ENCODE measurements at regions not wholly inside any gene's neighbourhood (a gene's known extent, or its start where the extent isn't known, plus 50 kb on each side); places are given as distances from the start of the nearest gene placed in this dataset.

DNA sequence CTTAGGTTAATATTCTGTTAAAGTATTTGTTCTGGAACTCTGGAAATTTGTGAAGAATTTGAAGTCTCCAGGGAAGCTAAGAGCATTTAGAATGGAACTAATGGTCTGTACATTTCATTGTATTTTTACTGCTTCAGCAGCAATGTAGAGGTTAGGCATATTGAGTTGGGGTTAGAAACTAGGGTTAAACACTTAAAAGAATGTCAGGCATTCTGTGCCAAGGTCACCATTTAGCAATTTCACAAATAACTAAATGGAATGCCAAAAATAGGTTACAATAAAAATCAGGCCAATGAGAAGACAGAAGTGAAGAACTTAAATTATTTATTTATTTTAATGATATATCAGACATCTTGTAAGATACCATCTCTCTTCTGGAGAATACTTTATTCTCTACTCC, 210.8 kb downstream of the C12orf50 start:
- TF ChIP-seq POLR2A (IDR thresholded peaks at IDR 0.05; ENCODE audit: low read depth, low read length) (no peak), SPI1 (IDR thresholded peaks at IDR 0.05; ENCODE audit: low read depth, low read length) (no peak), POLR2AphosphoS5 (IDR thresholded peaks at IDR 0.05; ENCODE audit: low read depth, low read length) (no peak)

All from GM12891 (cell line).